Endothelial cell of umbilical vein (primary cell): ENCODE measurements at regions not wholly inside any gene's neighbourhood (a gene's known extent, or its start where the extent isn't known, plus 50 kb on each side); places are given as distances from the start of the nearest gene placed in this dataset.

ENCODE experiments used
- BruUV-seq: library from RNA; stranded (reverse); fragments of 400-500 nt; replicated peaks from 2 replicates; lab custom pipeline; 2021; lab: Mats Ljungman, UMichigan
- CTCF ChIA-PET: fragments of 300-600, 350-600 bp; sonication (Branson Sonifier 250); formaldehyde crosslinking; loops from one replicate; lab custom pipeline; 2021; ENCODE audit warnings: antibody characterized with exemption, inconsistent platforms; lab: Charles Lee
- POLR2A ChIA-PET: fragments of 300-600, 350-600 bp; sonication (Branson Sonifier 250); formaldehyde crosslinking; loops from one replicate; lab custom pipeline; 2021; ENCODE audit warnings: antibody characterized with exemption, inconsistent platforms; lab: Charles Lee
- DNase-seq: peaks from one replicate; pipeline ENCODE4 v3.0.0-alpha.2; 2011; ENCODE audit warnings: low read depth, low spot score
- FAIRE-seq: peaks from 2 replicates; lab custom pipeline; 2011; peaks lifted over from hg19 to GRCh38; lab: Jason Lieb, UNC
- H2AFZ ChIP-seq: 2 replicates; pipeline ENCODE4 v1.6.0; 2012; ENCODE audit warnings: low read depth, low read length, control low read depth, inconsistent platforms
- H3K27ac ChIP-seq: 2 replicates; pipeline ENCODE4 v1.5.1; 2011; ENCODE audit warnings: low read depth, mild to moderate bottlenecking, control low read depth, low read length, moderate library complexity; ENCODE audit not compliant: insufficient read depth
- H3K27me3 ChIP-seq, 2 experiments: 2 replicates each; pipeline versions ENCODE4 v1.6.0 to v1.6.1; 2011; ENCODE audit warnings: low read length in 2 of 2, mixed read lengths in 1 of 2; ENCODE audit not compliant: control insufficient read depth in 2 of 2, insufficient read depth in 2 of 2
- H3K36me3 ChIP-seq, 2 experiments: 2 replicates in 1 of 2; 3 replicates in 1 of 2; pipeline ENCODE4 v1.5.1; 2011; ENCODE audit warnings: low read length in 2 of 2, mild to moderate bottlenecking in 1 of 2, moderate library complexity in 1 of 2; ENCODE audit not compliant: control insufficient read depth in 2 of 2, insufficient read depth in 2 of 2; ENCODE audit errors: extremely low read depth in 1 of 2
- H3K4me1 ChIP-seq: 3 replicates; pipeline ENCODE4 v1.5.1; 2011; ENCODE audit warnings: mild to moderate bottlenecking, low read length; ENCODE audit not compliant: control insufficient read depth, insufficient read depth; ENCODE audit errors: extremely low read depth
- H3K4me2 ChIP-seq: 2 replicates; pipeline ENCODE4 v1.6.1; 2011; ENCODE audit warnings: low read length, control low read depth, mixed read lengths; ENCODE audit not compliant: insufficient read depth
- H3K4me3 ChIP-seq, 3 experiments: fragments of 200-600 bp in 1 of 3; sonication (generic), shearing (Covaris generic) in 1 of 3; replicated peaks in 1 of 3; 2 replicates each; pipeline ENCODE4 v1.5.1; 2011 to 2016; ENCODE audit warnings: control low read depth in 3 of 3, low read length in 3 of 3, mild to moderate bottlenecking in 2 of 3, inconsistent platforms in 1 of 3, low read depth in 1 of 3, moderate library complexity in 1 of 3; ENCODE audit not compliant: insufficient read depth in 1 of 3
- H3K79me2 ChIP-seq: 2 replicates; pipeline ENCODE4 v1.6.0; 2012; ENCODE audit warnings: low read length, inconsistent platforms; ENCODE audit not compliant: control insufficient read depth, insufficient read depth
- H3K9ac ChIP-seq: replicated peaks from 2 replicates; pipeline ENCODE3; 2011; ENCODE audit warnings: low read length, control low read depth; ENCODE audit not compliant: insufficient read depth; ENCODE audit errors: extremely low read depth
- H3K9me1 ChIP-seq: replicated peaks from 3 replicates; pipeline ENCODE4 v1.6.0; 2011; ENCODE audit warnings: mild to moderate bottlenecking, low read length; ENCODE audit not compliant: control insufficient read depth, insufficient read depth; ENCODE audit errors: extremely low read depth
- H3K9me3 ChIP-seq: replicated peaks from 2 replicates; pipeline ENCODE4 v1.5.1; 2012; ENCODE audit warnings: low read length, inconsistent platforms; ENCODE audit not compliant: control insufficient read depth, insufficient read depth
- H4K20me1 ChIP-seq: replicated peaks from 2 replicates; pipeline ENCODE3; 2011; ENCODE audit warnings: mild to moderate bottlenecking, low read length; ENCODE audit not compliant: control insufficient read depth, insufficient read depth; ENCODE audit errors: extremely low read depth
- EZH2 ChIP-seq: IDR thresholded peaks from 2 replicates; pipeline ENCODE4 v1.6.1; 2012; ENCODE audit warnings: borderline replicate concordance, low read depth, mild to moderate bottlenecking, moderate library complexity, low read length, inconsistent platforms; ENCODE audit not compliant: severe bottlenecking
- FOS ChIP-seq: IDR thresholded peaks from 2 replicates; pipeline ENCODE4 v1.6.1; 2011; ENCODE audit warnings: mild to moderate bottlenecking, low read length, moderate library complexity, borderline replicate concordance; ENCODE audit not compliant: insufficient read depth
- GATA2 ChIP-seq: IDR thresholded peaks from 2 replicates; pipeline ENCODE4 v1.7.0; 2011; ENCODE audit warnings: low read depth, mild to moderate bottlenecking, moderate library complexity, mixed read lengths, low read length; ENCODE audit not compliant: insufficient read length, insufficient read depth
- JUN ChIP-seq: IDR thresholded peaks from 2 replicates; pipeline ENCODE4 v1.6.1; 2011; ENCODE audit warnings: borderline replicate concordance, low read depth; ENCODE audit not compliant: insufficient read length, insufficient read depth
- MYC ChIP-seq: IDR thresholded peaks from one replicate; pipeline ENCODE4 v1.6.1; 2011; ENCODE audit warnings: mild to moderate bottlenecking, low read depth, low read length
- POLR2A ChIP-seq: IDR thresholded peaks from 2 replicates; pipeline ENCODE4 v1.6.1; 2012; ENCODE audit warnings: low read depth, mild to moderate bottlenecking, control low read depth, low read length
- POLR2AphosphoS5 ChIP-seq: IDR thresholded peaks from 2 replicates; pipeline ENCODE4 v1.6.1; 2012; ENCODE audit warnings: low read depth, mild to moderate bottlenecking, control low read depth, low read length, moderate library complexity; ENCODE audit not compliant: insufficient read depth
- dilution Hi-C: fragments of 300-500 bp; cut with MboI; formaldehyde crosslinking; loops from one replicate; pipeline ENCODE4 v1.15.0; 2019; ENCODE audit warnings: low sequenced_read_pairs; ENCODE audit not compliant: extremely low pct_ligation_motif_present
- intact Hi-C: fragments of 100-400 bp; cut with micrococcal nuclease; formaldehyde crosslinking; loops from one replicate; pipeline ENCODE4 v1.10.0; 2022
- TF ChIP-seq, protein P1 (sequence below), 2 donors: IDR thresholded peaks; 1 replicate in 1 of 2; 2 replicates in 1 of 2; pipeline ENCODE4 v1.5.1; 2011; ENCODE audit warnings: low read length in 2 of 2, mild to moderate bottlenecking in 2 of 2, moderate library complexity in 2 of 2, control low read depth in 1 of 2, inconsistent platforms in 1 of 2, low read depth in 1 of 2; ENCODE audit not compliant: insufficient read depth in 1 of 2; ENCODE audit errors: extremely low read depth in 1 of 2
- TF ChIP-seq, protein P2 (sequence below): IDR thresholded peaks from 2 replicates; pipeline ENCODE4 v1.6.1; 2011; ENCODE audit not compliant: insufficient read depth, insufficient read length

DNA sequence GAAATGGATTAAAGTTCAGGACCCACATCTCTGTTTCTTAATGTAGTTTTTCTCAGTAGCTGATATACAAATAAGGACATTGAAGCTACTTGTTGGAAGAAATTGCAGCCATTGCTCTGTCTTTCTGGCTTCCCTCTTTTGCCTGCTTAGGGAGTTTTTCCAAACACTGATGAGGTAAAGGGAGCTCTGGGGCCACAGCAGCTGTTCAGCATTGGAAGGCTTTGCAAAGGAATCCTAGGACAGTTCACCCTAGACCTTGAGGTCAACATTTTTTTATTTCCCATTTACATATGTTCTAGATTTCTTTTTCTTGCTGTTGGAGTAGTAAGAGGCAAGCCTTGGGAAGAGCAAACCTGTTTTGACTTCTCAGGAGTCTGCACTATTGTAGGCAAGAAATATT, 126.9 kb upstream of the PLPPR5 start:
- dilution Hi-C loops = no loop called here
- no TSS peak for BruUV-seq
- POLR2A ChIA-PET = no interaction called here

More for the DNA sequence above, 126.9 kb upstream of the PLPPR5 start:
- Histone ChIP-seq H3K9me1 (no peaks in the 10 kb centered on the region), H3K9ac (no peak overlapping the region), H3K27me3 (peaks cover 2 to 22% of the 10 kb centered on the region in 2 experiments), H3K4me2 (no peak overlapping the region), H4K20me1 (no peaks in the 10 kb centered on the region), H3K9me3 (no peaks in the 10 kb centered on the region), H3K79me2 (no peaks in the 10 kb centered on the region), H2AFZ (no peak overlapping the region), H3K36me3 (no peaks in the 10 kb centered on the region), H3K4me1 (no peaks in the 10 kb centered on the region), H3K4me3 (no peak overlapping the region), H3K27ac (no peak overlapping the region)
- FAIRE-seq (no peak), DNase-seq (no peak)
- intact Hi-C loops = no loop called here
- TF ChIP-seq, protein P1, sequence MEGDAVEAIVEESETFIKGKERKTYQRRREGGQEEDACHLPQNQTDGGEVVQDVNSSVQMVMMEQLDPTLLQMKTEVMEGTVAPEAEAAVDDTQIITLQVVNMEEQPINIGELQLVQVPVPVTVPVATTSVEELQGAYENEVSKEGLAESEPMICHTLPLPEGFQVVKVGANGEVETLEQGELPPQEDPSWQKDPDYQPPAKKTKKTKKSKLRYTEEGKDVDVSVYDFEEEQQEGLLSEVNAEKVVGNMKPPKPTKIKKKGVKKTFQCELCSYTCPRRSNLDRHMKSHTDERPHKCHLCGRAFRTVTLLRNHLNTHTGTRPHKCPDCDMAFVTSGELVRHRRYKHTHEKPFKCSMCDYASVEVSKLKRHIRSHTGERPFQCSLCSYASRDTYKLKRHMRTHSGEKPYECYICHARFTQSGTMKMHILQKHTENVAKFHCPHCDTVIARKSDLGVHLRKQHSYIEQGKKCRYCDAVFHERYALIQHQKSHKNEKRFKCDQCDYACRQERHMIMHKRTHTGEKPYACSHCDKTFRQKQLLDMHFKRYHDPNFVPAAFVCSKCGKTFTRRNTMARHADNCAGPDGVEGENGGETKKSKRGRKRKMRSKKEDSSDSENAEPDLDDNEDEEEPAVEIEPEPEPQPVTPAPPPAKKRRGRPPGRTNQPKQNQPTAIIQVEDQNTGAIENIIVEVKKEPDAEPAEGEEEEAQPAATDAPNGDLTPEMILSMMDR (IDR thresholded peaks at IDR 0.05; ENCODE audit: extremely low read depth in 1 of 2, insufficient read depth in 1 of 2, low read depth in 1 of 2, low read length in 2 of 2) = no peak
- TF ChIP-seq MYC = no peak
- no peak for TF ChIP-seq JUN
- no peak for TF ChIP-seq POLR2AphosphoS5
- TF ChIP-seq, protein P2, sequence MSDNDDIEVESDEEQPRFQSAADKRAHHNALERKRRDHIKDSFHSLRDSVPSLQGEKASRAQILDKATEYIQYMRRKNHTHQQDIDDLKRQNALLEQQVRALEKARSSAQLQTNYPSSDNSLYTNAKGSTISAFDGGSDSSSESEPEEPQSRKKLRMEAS = no peak
- TF ChIP-seq FOS = no peak
- TF ChIP-seq GATA2 = no peak
- no peak for TF ChIP-seq EZH2
- TF ChIP-seq POLR2A = no peak
- CTCF ChIA-PET = no interaction called here
